Gastroesophageal sphincter (tissue), 4 donors: ENCODE measurements at regions not wholly inside any gene's neighbourhood (a gene's known extent, or its start where the extent isn't known, plus 50 kb on each side); places are given as distances from the start of the nearest gene placed in this dataset.

ENCODE experiments used
- ATAC-seq: fragments of 150-250 bp; one replicate; pipeline ENCODE4 v1.9.1; 2016; ENCODE audit warnings: mild to moderate bottlenecking, moderate library complexity
- H3K27ac ChIP-seq, 4 donors: fragments of 200-600 bp; sonication (generic) in 3 of 4; 1 replicate in 3 of 4; 2 replicates in 1 of 4; pipeline ENCODE4 v1.5.1; 2016 to 2019
- H3K27me3 ChIP-seq: fragments of 200-600 bp; sonication (generic); one replicate; pipeline ENCODE4 v1.5.1; 2019
- H3K36me3 ChIP-seq, 2 donors: fragments of 200-600 bp; sonication (generic); one replicate each; pipeline ENCODE4 v1.5.1; 2019; ENCODE audit warnings: control low read depth in 1 of 2
- H3K4me1 ChIP-seq, 3 donors: fragments of 200-600 bp; sonication (generic); 1 replicate in 2 of 3; 2 replicates in 1 of 3; pipeline ENCODE4 v1.5.1; 2016 to 2019; ENCODE audit warnings: control low read depth in 2 of 3
- H3K4me3 ChIP-seq, 2 donors: fragments of 200-600 bp; sonication (generic); one replicate each; pipeline ENCODE4 v1.5.1; 2019; ENCODE audit warnings: mild to moderate bottlenecking in 1 of 2, moderate library complexity in 1 of 2
- H3K9me3 ChIP-seq, 3 donors: fragments of 200-600 bp; sonication (generic); one replicate each; pipeline ENCODE4 v1.5.1; 2017 to 2019; ENCODE audit warnings: control low read depth in 2 of 3
- EP300 ChIP-seq: sonication (generic); formaldehyde crosslinking; IDR thresholded peaks from one replicate; pipeline ENCODE4 v1.6.1; 2017; ENCODE audit warnings: antibody characterized with exemption, mild to moderate bottlenecking
- POLR2A ChIP-seq, 2 donors: fragments of 450-650 bp; IDR thresholded peaks; one replicate each; pipeline ENCODE4 v1.6.1; 2017; ENCODE audit warnings: antibody characterized with exemption in 2 of 2, mild to moderate bottlenecking in 2 of 2, moderate library complexity in 1 of 2
- POLR2AphosphoS5 ChIP-seq: sonication (generic); formaldehyde crosslinking; IDR thresholded peaks from one replicate; pipeline ENCODE4 v1.6.1; 2017; ENCODE audit warnings: antibody characterized with exemption
- WGBS, 2 donors: methylation state at CpG; one replicate each; pipeline ENCODE4 v1.1.5; 2018; ENCODE audit warnings: low coverage in 1 of 2; 5-methylcytosine and 5-hydroxymethylcytosine counted together
- TF ChIP-seq, protein P1 (sequence below), 4 experiments: fragments of 200-600 bp in 2 of 4; fragments of 450-650 bp in 2 of 4; sonication (generic) in 1 of 4; IDR thresholded peaks; one replicate each; pipeline ENCODE4 v1.5.1; 2017 to 2019; ENCODE audit warnings: antibody characterized with exemption in 4 of 4, mild to moderate bottlenecking in 2 of 4, moderate library complexity in 2 of 4

DNA sequence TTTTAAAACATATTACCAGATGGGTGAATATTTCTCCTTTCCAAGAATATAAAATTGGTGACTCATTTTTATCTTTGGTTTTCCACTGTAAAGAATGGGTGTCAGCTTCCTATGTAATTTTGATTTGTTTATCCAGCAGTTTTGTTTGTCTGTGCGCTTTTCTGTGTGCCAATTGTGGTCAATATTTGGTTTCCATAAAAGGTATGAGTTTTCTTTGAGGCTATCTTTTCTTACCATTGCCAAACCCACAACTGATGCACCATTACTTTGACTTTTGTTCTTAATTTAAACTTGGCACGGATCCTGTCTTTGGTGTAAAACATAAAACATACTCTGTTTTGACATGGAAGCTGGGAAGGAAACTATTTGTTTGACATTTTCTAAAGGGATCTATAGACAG is 78.8 kb upstream of the NAV3 start:
- Histone ChIP-seq H3K27me3 (no peaks in the 10 kb centered on the region), H3K9me3 (no peaks in the 10 kb centered on the region), H3K36me3 (no peaks in the 10 kb centered on the region), H3K4me3 (no peak overlapping the region), H3K27ac (no peak overlapping the region), H3K4me1 (no peaks in the 10 kb centered on the region)
- ATAC-seq = no peak
- TF ChIP-seq POLR2AphosphoS5 = no peak
- no peak for TF ChIP-seq POLR2A (IDR thresholded peaks at IDR 0.05)
- TF ChIP-seq, protein P1, sequence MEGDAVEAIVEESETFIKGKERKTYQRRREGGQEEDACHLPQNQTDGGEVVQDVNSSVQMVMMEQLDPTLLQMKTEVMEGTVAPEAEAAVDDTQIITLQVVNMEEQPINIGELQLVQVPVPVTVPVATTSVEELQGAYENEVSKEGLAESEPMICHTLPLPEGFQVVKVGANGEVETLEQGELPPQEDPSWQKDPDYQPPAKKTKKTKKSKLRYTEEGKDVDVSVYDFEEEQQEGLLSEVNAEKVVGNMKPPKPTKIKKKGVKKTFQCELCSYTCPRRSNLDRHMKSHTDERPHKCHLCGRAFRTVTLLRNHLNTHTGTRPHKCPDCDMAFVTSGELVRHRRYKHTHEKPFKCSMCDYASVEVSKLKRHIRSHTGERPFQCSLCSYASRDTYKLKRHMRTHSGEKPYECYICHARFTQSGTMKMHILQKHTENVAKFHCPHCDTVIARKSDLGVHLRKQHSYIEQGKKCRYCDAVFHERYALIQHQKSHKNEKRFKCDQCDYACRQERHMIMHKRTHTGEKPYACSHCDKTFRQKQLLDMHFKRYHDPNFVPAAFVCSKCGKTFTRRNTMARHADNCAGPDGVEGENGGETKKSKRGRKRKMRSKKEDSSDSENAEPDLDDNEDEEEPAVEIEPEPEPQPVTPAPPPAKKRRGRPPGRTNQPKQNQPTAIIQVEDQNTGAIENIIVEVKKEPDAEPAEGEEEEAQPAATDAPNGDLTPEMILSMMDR (IDR thresholded peaks at IDR 0.05) = no peak
- no peak for TF ChIP-seq EP300
- 0 to 42% methylated on average over 1 to 2 of the region's 2 CpGs for WGBS, 2 donors

DNA sequence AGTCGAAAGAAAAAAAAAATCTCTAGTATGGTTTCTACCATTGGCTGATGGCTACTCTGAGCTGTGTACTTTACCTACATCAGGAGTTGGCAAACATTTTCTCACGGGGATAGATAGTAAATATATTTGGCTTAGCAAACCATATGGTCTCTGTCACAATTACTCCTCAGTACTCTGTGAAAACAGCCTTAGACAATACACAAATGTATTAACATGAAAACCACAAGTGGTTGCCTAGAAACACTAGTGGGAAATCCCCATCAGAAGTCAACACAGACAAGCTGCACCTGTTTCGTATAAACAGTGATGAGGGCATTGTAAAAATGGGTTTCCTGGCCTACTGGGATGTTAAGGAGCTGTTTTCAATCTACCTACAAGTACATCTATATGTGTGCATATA is 84.6 kb upstream of the NAV3 start:
- ATAC-seq = no peak
- no peaks in the 10 kb centered on the region for H3K27me3 ChIP-seq
- TF ChIP-seq POLR2A (IDR thresholded peaks at IDR 0.05) (no peak), EP300 (no peak), POLR2AphosphoS5 (no peak)
- TF ChIP-seq, protein P1 (IDR thresholded peaks at IDR 0.05) = no peak
- no peaks in the 10 kb centered on the region for H3K4me1 ChIP-seq
- no peaks in the 10 kb centered on the region for H3K9me3 ChIP-seq
- no peak overlapping the region for H3K4me3 ChIP-seq
- WGBS, 2 donors = 42 to 52% methylated on average over 3 of the region's 3 CpGs
- H3K27ac ChIP-seq = no peak overlapping the region
- no peaks in the 10 kb centered on the region for H3K36me3 ChIP-seq

DNA sequence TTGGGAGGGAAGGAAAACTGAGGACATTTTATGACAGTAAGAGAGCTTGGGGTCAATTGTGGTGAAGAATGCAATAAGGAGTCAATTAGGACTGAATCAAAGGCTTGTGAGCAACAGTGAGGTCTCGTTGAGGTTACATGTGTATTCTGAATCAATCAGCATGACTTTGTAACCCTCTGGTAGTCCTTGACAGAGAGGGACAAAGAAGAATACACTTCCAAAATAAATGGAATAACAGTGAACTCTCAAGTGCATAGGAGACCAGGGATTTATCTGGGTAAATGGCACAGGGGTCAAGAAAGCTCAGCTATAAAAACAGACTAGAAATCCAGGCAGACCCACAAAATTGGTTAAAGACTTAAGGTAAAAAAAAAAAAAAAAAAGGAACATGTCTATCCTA is 85.1 kb upstream of the NAV3 start:
- TF ChIP-seq POLR2A (IDR thresholded peaks at IDR 0.05) = no peak
- no peak for TF ChIP-seq EP300
- TF ChIP-seq, protein P1 (IDR thresholded peaks at IDR 0.05) = no peak
- no peak for TF ChIP-seq POLR2AphosphoS5
- ATAC-seq = no peak
- Histone ChIP-seq H3K27ac (no peak overlapping the region), H3K36me3 (no peaks in the 10 kb centered on the region), H3K4me1 (no peaks in the 10 kb centered on the region), H3K4me3 (no peak overlapping the region), H3K27me3 (no peaks in the 10 kb centered on the region), H3K9me3 (no peaks in the 10 kb centered on the region)
- WGBS, 2 donors = 50 to 80% methylated on average over 1 of the region's 1 CpG

DNA sequence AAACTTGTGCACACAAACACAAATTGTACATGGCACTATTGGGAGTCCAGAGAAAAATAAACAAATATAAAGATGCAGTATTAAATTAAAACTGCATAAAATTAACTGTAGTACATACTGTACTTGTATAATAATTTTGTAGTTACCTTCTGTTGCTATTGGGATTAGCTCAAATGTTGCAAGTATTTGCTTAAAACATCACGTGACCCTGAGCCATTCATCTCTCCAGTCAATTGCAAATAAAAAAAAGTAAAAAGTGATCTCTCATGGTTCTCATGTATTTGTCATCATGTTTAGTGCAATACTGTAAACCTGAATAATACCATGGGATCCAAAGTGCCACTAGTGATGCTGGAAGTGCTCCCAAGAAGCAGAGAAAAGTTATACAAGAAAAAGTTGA is 88.1 kb upstream of the NAV3 start:
- Histone ChIP-seq H3K36me3 (no peaks in the 10 kb centered on the region), H3K9me3 (no peaks in the 10 kb centered on the region), H3K4me3 (no peak overlapping the region), H3K27ac (no peak overlapping the region), H3K4me1 (no peaks in the 10 kb centered on the region), H3K27me3 (no peaks in the 10 kb centered on the region)
- WGBS, 2 donors = 68 to 80% methylated on average over 1 of the region's 1 CpG
- no peak for ATAC-seq
- no peak for TF ChIP-seq POLR2A (IDR thresholded peaks at IDR 0.05)
- no peak for TF ChIP-seq EP300
- TF ChIP-seq POLR2AphosphoS5 = no peak
- TF ChIP-seq, protein P1 (IDR thresholded peaks at IDR 0.05) = no peak

DNA sequence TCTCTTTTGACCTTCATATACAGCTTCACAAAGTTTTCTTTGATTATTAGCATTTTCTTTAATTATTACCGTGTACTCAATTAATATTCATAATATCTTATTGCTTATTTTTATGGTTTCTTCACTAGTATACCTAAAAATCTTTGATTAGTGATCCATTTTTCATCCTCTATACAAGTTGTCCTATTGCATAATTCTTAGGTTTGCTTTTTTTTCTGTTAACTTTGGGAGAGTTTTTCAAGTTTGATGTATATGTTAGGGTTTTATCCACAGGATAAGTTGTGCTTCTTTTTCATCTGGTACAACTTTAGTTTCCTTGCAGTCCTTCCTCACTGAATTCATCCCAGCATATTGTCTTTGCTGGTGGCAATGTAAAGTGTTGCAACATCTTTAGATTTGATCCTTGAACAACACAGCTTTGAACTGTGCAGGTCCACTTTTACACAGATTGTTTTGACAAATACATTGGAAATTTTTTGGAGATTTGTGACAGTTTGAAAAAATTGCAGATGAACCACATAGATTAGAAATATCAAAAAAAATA is 88.6 kb upstream of the NAV3 start:
- Histone ChIP-seq H3K36me3 (no peaks in the 10 kb centered on the region), H3K27me3 (no peaks in the 10 kb centered on the region), H3K4me1 (no peaks in the 10 kb centered on the region), H3K9me3 (no peaks in the 10 kb centered on the region), H3K27ac (no peak overlapping the region), H3K4me3 (no peak overlapping the region)
- no peak for ATAC-seq
- TF ChIP-seq EP300 (no peak), POLR2AphosphoS5 (no peak), POLR2A (IDR thresholded peaks at IDR 0.05) (no peak)
- TF ChIP-seq, protein P1 (IDR thresholded peaks at IDR 0.05) = no peak
- 100% methylated on average over 1 of the region's 1 CpG for WGBS, 2 donors
